K562 (cell line): ENCODE measurements at regions not wholly inside any gene's neighbourhood (a gene's known extent, or its start where the extent isn't known, plus 50 kb on each side); places are given as distances from the start of the nearest gene placed in this dataset.
A peak's percentile ranks its signal among the peaks of the same experiment; 100 is the strongest.

ENCODE experiments used
- ATAC-seq: fragments of 200-7000 bp; cut with Tn5 transposase; 3 replicates; pipeline ENCODE4 v1.9.1; 2020; ENCODE audit warnings: moderate library complexity
- BruUV-seq: library from RNA; stranded (reverse); fragments of 400-500 nt; replicated peaks from 2 replicates; lab custom pipeline; 2021; lab: Mats Ljungman, UMichigan
- CTCF ChIA-PET: fragments of 300-600 bp; formaldehyde crosslinking; extraction: SDS; loops from one replicate; lab custom pipeline; 2021; ENCODE audit warnings: low intra/inter-chr PET ratio; lab: Yijun Ruan, JAX
- POLR2A ChIA-PET: fragments of 300-600, 350-650 bp; sonication (Branson Sonifier 250); formaldehyde crosslinking; extraction: SDS; loops from one replicate; lab custom pipeline; 2021; ENCODE audit warnings: antibody characterized with exemption, inconsistent platforms; lab: Yijun Ruan, JAX
- DNase-seq, 4 experiments: peaks; one replicate each; pipeline versions ENCODE4 v3.0.0 to v3.0.0-alpha.2; 2011 to 2018; ENCODE audit warnings: low spot score in 3 of 4, mixed read lengths in 3 of 4; ENCODE audit errors: extremely low read depth in 1 of 4
- FAIRE-seq: peaks from 2 replicates; lab custom pipeline; 2011; peaks lifted over from hg19 to GRCh38; lab: Jason Lieb, UNC
- H2AFZ ChIP-seq: 2 replicates; pipeline ENCODE4 v1.6.0; 2011; ENCODE audit warnings: low read depth, low read length, control low read depth, inconsistent platforms
- H3K27ac ChIP-seq: fragments of 200-600 bp; 3 replicates; pipeline ENCODE4 v1.8.0; 2011; ENCODE audit warnings: low read depth, mild to moderate bottlenecking, control low read depth, inconsistent platforms, low read length, moderate library complexity, mixed read lengths; ENCODE audit errors: extremely low read depth
- H3K27me3 ChIP-seq, 2 experiments: fragments of 300-600 bp in 1 of 2; 2 replicates in 1 of 2; 3 replicates in 1 of 2; pipeline versions ENCODE4 v1.6.0 to v1.8.0; 2011; ENCODE audit warnings: inconsistent platforms in 2 of 2, low read length in 2 of 2, mild to moderate bottlenecking in 1 of 2, mixed read lengths in 1 of 2, moderate library complexity in 1 of 2; ENCODE audit not compliant: control insufficient read depth in 2 of 2, insufficient read depth in 2 of 2
- H3K36me3 ChIP-seq: fragments of 300-600 bp; 3 replicates; pipeline ENCODE4 v1.8.0; 2011; ENCODE audit warnings: mild to moderate bottlenecking, low read length, inconsistent platforms; ENCODE audit not compliant: control insufficient read depth, insufficient read depth
- H3K4me1 ChIP-seq, 2 experiments: fragments of 200-600 bp in 1 of 2; replicated peaks in 1 of 2; 2 replicates in 1 of 2; 3 replicates in 1 of 2; pipeline versions ENCODE4 v1.5.1 to v1.8.0; 2011; ENCODE audit warnings: inconsistent platforms in 2 of 2, low read length in 2 of 2, mild to moderate bottlenecking in 1 of 2, mixed read lengths in 1 of 2, moderate library complexity in 1 of 2; ENCODE audit not compliant: control insufficient read depth in 2 of 2, insufficient read depth in 2 of 2
- H3K4me2 ChIP-seq: 2 replicates; pipeline ENCODE4 v1.6.1; 2011; ENCODE audit warnings: low read length, control low read depth, inconsistent platforms, mixed read lengths; ENCODE audit not compliant: insufficient read depth
- H3K4me3 ChIP-seq: fragments of 200-600 bp; sonication (generic), shearing (Covaris generic); 2 replicates; pipeline ENCODE4 v1.5.1; 2016; ENCODE audit warnings: control low read depth, inconsistent platforms
- H3K79me2 ChIP-seq: fragments of 200-600 bp; 3 replicates; pipeline ENCODE4 v1.8.0; 2011; ENCODE audit warnings: low read length, inconsistent platforms; ENCODE audit not compliant: control insufficient read depth, insufficient read depth
- H3K9ac ChIP-seq, 2 experiments: 2 replicates each; pipeline versions ENCODE4 v1.6.0 to v1.6.1; 2011; ENCODE audit warnings: low read depth in 2 of 2, low read length in 2 of 2, control low read depth in 1 of 2, inconsistent platforms in 1 of 2, mild to moderate bottlenecking in 1 of 2, mixed read lengths in 1 of 2; ENCODE audit not compliant: insufficient read depth in 1 of 2
- H3K9me1 ChIP-seq: one replicate; pipeline ENCODE4 v1.6.0; 2011; ENCODE audit warnings: inconsistent platforms, mild to moderate bottlenecking, low read length, moderate library complexity; ENCODE audit not compliant: control insufficient read depth, insufficient read depth
- H3K9me3 ChIP-seq: replicated peaks from 2 replicates; pipeline ENCODE4 v1.5.1; 2011; ENCODE audit warnings: low read depth, low read length, inconsistent platforms; ENCODE audit not compliant: control insufficient read depth, insufficient read depth
- H4K20me1 ChIP-seq: replicated peaks from 2 replicates; pipeline ENCODE4 v1.6.1; 2011; ENCODE audit warnings: low read length, inconsistent platforms, mixed read lengths; ENCODE audit not compliant: control insufficient read depth, insufficient read depth
- CEBPG ChIP-seq, 3 experiments: fragments of 200-800 bp in 1 of 3; sonication (Bioruptor generic) in 1 of 3; sonication (generic) in 1 of 3; formaldehyde crosslinking in 1 of 3; IDR thresholded peaks in 2 of 3; conservative IDR thresholded peaks in 1 of 3; 2 replicates each; pipeline versions ENCODE4 v1.6.1 to v1.8.0; 2016 to 2022; ENCODE audit warnings: missing compliant biosample characterization in 2 of 3, missing genetic modification characterization in 2 of 3, mild to moderate bottlenecking in 1 of 3, missing genetic modification reagents in 1 of 3
- LEF1 ChIP-seq: fragments of 450-650 bp; IDR thresholded peaks from 2 replicates; pipeline ENCODE4 v1.6.1; 2016; ENCODE audit warnings: mild to moderate bottlenecking
- PPARD ChIP-seq: fragments of 250-450 bp; sonication (Bioruptor Pico); IDR thresholded peaks from 2 replicates; pipeline ENCODE4 v1.8.0; 2022; ENCODE audit warnings: inconsistent platforms, mild to moderate bottlenecking, moderate library complexity
- SMAD2 ChIP-seq: fragments of 150-350 bp; IDR thresholded peaks from 2 replicates; pipeline ENCODE4 v1.6.1; 2014; ENCODE audit warnings: low read depth, mild to moderate bottlenecking, low read length
- STAT5B ChIP-seq: fragments of 250-450 bp; sonication (Bioruptor Pico); IDR thresholded peaks from 2 replicates; pipeline ENCODE4 v1.8.0; 2021; ENCODE audit warnings: mild to moderate bottlenecking, inconsistent platforms
- TARDBP ChIP-seq: fragments of 450-650 bp; IDR thresholded peaks from 2 replicates; pipeline ENCODE4 v1.6.1; 2016
- ZFP30 ChIP-seq: fragments of 250-450 bp; sonication (Bioruptor Pico); IDR thresholded peaks from 2 replicates; pipeline ENCODE4 v1.8.0; 2022; ENCODE audit warnings: moderate library complexity, mild to moderate bottlenecking, inconsistent platforms, borderline replicate concordance
- ZNF121 ChIP-seq: sonication (generic); formaldehyde crosslinking; conservative IDR thresholded peaks from 2 replicates; pipeline ENCODE4 v1.8.0; 2022; ENCODE audit warnings: missing genetic modification reagents
- ZNF76 ChIP-seq: fragments of 250-450 bp; sonication (Bioruptor Pico); IDR thresholded peaks from 2 replicates; pipeline ENCODE4 v1.4.0; 2020; ENCODE audit warnings: mild to moderate bottlenecking, moderate library complexity, borderline replicate concordance
- WGBS: fragments of 100-300 bp; shearing (Covaris generic); methylation state at CpG from one replicate; pipeline ENCODE4 v1.1.6; 2016; ENCODE audit warnings: low coverage, mixed read lengths; ENCODE audit not compliant: insufficient coverage; ENCODE audit errors: missing lambda C conversion rate; 5-methylcytosine and 5-hydroxymethylcytosine counted together
- in situ Hi-C: fragments of 300-500 bp; cut with MboI; formaldehyde crosslinking; loops from 4 replicates; pipeline ENCODE4 v1.15.0; 2018; ENCODE audit warnings: inconsistent platforms, mixed read lengths
- intact Hi-C: fragments of 100-400 bp; cut with micrococcal nuclease; formaldehyde crosslinking; loops from 2 replicates; pipeline ENCODE4 v1.14.2; 2022
- TF ChIP-seq, protein P1 (sequence below): fragments of 450-650 bp; formaldehyde crosslinking; IDR thresholded peaks from 2 replicates; pipeline ENCODE4 v1.4.0; 2020; ENCODE audit warnings: mild to moderate bottlenecking, moderate library complexity
- TF ChIP-seq, protein P2 (sequence below): sonication (generic); formaldehyde crosslinking; IDR thresholded peaks from 2 replicates; pipeline ENCODE4 v1.8.0; 2022; ENCODE audit warnings: mild to moderate bottlenecking, low read depth, missing genetic modification reagents

DNA sequence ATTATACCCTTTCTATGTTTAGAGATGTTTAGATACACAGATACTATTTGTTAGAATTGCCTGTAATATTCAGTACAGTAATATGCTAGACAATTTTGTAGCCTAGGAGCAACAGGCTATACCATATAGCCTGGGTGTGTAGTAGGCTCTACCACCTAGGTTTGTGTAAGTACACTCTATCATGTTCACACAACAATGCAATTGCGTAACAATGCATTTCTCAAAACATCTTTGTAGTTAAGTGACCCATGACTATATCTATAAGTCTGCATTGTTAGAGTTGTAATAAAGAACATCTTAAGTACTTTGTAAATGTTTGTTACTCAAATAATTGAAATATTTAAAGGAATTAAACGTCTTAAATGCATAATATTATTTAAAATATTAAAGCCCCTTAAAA lies 379.3 kb downstream of the PPP3CA start (continued):
- TF ChIP-seq CEBPG (CRISPR knock-in tag; IDR thresholded peaks at IDR 0.05) (no peak), CEBPG (tag; conservative IDR thresholded peaks at IDR 0.05 in 1 of 2, IDR thresholded peaks at IDR 0.05 in 1 of 2) (peak in 1 of 2 experiments; percentile 54; a peak in 1 of 4 replicates), PPARD (CRISPR knock-in tag) (no peak), TARDBP (no peak)
- TF ChIP-seq, protein P1, sequence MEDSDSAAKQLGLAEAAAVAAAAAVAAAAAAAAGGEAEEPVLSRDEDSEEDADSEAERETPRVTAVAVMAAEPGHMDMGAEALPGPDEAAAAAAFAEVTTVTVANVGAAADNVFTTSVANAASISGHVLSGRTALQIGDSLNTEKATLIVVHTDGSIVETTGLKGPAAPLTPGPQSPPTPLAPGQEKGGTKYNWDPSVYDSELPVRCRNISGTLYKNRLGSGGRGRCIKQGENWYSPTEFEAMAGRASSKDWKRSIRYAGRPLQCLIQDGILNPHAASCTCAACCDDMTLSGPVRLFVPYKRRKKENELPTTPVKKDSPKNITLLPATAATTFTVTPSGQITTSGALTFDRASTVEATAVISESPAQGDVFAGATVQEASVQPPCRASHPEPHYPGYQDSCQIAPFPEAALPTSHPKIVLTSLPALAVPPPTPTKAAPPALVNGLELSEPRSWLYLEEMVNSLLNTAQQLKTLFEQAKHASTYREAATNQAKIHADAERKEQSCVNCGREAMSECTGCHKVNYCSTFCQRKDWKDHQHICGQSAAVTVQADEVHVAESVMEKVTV: no peak

DNA sequence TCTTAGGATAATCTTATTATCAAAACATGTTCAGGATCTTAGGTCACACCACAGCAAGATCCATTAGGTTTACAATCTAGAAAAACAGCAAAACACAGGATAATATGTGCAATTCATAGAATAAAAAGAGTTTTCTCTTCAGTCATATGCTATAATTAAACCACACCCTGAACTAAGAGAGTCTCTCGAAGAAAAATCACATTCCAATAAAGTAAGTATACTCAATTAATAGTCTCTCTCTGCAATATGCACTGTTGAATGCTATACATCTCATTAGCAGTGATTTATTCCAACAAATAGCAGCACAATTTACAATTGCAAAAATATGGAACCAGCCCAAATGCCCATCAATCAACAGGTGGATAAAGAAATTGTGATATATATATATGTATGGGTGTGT lies 383.7 kb downstream of the PPP3CA start:
- Histone ChIP-seq H3K9me3 (no peaks in the 10 kb centered on the region), H3K79me2 (no peaks in the 10 kb centered on the region), H3K4me3 (no peak overlapping the region), H3K27ac (no peak overlapping the region), H3K9ac (no peak overlapping the region), H2AFZ (no peak overlapping the region), H3K36me3 (no peaks in the 10 kb centered on the region), H4K20me1 (no peaks in the 10 kb centered on the region), H3K27me3 (no peaks in the 10 kb centered on the region), H3K4me2 (no peak overlapping the region), H3K4me1 (no peaks in the 10 kb centered on the region), H3K9me1 (no peaks in the 10 kb centered on the region)
- BruUV-seq: no TSS peak
- in situ Hi-C loops (no loop called here), intact Hi-C loops (no loop called here)
- DNase-seq (no peak), ATAC-seq (no peak), FAIRE-seq (no peak)
- TF ChIP-seq ZFP30 (CRISPR knock-in tag) (no peak), ZNF76 (CRISPR knock-in tag) (no peak), SMAD2 (no peak), LEF1 (no peak), ZNF121 (CRISPR knock-in tag) (no peak), STAT5B (CRISPR knock-in tag) (no peak)
- TF ChIP-seq, protein P2, sequence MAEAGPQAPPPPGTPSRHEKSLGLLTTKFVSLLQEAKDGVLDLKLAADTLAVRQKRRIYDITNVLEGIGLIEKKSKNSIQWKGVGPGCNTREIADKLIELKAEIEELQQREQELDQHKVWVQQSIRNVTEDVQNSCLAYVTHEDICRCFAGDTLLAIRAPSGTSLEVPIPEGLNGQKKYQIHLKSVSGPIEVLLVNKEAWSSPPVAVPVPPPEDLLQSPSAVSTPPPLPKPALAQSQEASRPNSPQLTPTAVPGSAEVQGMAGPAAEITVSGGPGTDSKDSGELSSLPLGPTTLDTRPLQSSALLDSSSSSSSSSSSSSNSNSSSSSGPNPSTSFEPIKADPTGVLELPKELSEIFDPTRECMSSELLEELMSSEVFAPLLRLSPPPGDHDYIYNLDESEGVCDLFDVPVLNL (CRISPR knock-in tag): no peak
- ChIA-PET CTCF (no interaction called here), POLR2A (no interaction called here)
- WGBS: 0% methylated on average over 1 of the region's 1 CpG
